Colonic mucosa (tissue), 4 donors: ENCODE measurements at regions not wholly inside any gene's neighbourhood (a gene's known extent, or its start where the extent isn't known, plus 50 kb on each side); places are given as distances from the start of the nearest gene placed in this dataset.
"Not testable (repeated sequence)": the region's sequence is repeated elsewhere in the genome, so short reads cannot be mapped to it uniquely, and the experiment has no call there.

ENCODE experiments used
- DNase-seq: peaks from one replicate; pipeline ENCODE4 v3.0.0-alpha.2; 2020
- H3K27ac ChIP-seq: fragments of 200-600 bp; one replicate; pipeline ENCODE4 v1.8.0; 2021
- H3K27me3 ChIP-seq: fragments of 200-600 bp; one replicate; pipeline ENCODE4 v1.8.0; 2021
- H3K36me3 ChIP-seq: fragments of 200-600 bp; one replicate; pipeline ENCODE4 v1.8.0; 2021
- H3K4me1 ChIP-seq: fragments of 200-600 bp; one replicate; pipeline ENCODE4 v1.8.0; 2021; ENCODE audit warnings: mild to moderate bottlenecking
- H3K4me3 ChIP-seq: fragments of 200-600 bp; one replicate; pipeline ENCODE4 v1.8.0; 2021
- H3K9ac ChIP-seq, 2 donors: one replicate each; pipeline ENCODE4 v1.7.0; 2013; ENCODE audit warnings: control low read depth in 2 of 2, low read depth in 2 of 2, low read length in 2 of 2
- H3K9me3 ChIP-seq: fragments of 200-600 bp; one replicate; pipeline ENCODE4 v1.8.0; 2021
- intact Hi-C: fragments of 100-400 bp; cut with DNase I; formaldehyde crosslinking; loops from one replicate; pipeline ENCODE4 v1.14.1; 2022
- TF ChIP-seq, protein P1 (sequence below): fragments of 200-600 bp; IDR thresholded peaks from one replicate; pipeline ENCODE4 v1.8.0; 2022; ENCODE audit warnings: antibody characterized with exemption, mild to moderate bottlenecking
- donor health status: healthy.
- donor health status: DM: no; HTN: no; CAD: no.
- donor health status: DM: no; HTN: no; CAD: no.

DNA sequence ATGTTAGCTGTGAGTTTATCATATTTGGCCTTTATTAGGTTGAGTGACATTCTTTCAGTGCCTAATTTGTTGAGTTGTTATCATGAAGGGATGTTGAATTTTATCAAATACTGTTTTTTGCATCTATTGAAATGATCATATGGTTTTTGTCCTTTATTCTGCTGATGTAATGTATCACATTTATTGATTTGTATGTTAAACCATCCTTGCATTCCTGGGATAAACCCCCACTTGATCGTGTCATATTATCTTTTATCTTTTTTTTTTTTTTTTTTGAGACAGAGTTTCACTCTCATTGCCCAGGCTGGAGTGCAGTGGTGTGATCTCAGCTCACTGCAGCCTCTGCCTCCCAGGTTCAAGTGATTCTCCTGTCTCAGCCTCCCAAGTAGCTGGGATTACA, 51.9 kb upstream of the MFGE8 start:
- H3K27ac ChIP-seq, H3K9me3 ChIP-seq, H3K36me3 ChIP-seq, intact Hi-C loops, H3K4me1 ChIP-seq, H3K9ac ChIP-seq, DNase-seq, H3K27me3 ChIP-seq, H3K4me3 ChIP-seq: not testable (repeated sequence)

DNA sequence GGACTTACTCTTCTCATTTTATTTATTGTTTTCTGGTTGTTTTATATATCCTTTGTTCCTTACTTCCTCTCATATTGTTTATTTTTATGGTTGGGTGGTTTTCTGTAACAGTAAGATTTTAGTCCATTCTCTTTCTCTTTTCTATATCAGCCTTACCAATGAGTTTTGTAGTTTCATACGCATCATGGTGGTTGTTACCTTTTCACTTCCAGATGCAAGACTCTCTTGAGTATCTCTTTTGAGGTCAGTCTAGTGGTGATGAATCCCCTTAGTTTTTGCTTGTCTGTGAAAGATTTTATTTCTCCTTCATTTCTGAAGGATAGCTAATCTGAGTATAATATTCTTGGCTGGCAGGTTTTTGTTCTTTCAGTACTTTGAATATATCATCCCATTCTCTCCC, 57.1 kb upstream of the MFGE8 start:
- Histone ChIP-seq H3K27me3 (no peaks in the 10 kb centered on the region), H3K27ac (no peak overlapping the region), H3K9ac (no peak overlapping the region), H3K4me3 (no peak overlapping the region), H3K4me1 (no peaks in the 10 kb centered on the region), H3K9me3 (no peaks in the 10 kb centered on the region), H3K36me3 (no peaks in the 10 kb centered on the region)
- TF ChIP-seq, protein P1, sequence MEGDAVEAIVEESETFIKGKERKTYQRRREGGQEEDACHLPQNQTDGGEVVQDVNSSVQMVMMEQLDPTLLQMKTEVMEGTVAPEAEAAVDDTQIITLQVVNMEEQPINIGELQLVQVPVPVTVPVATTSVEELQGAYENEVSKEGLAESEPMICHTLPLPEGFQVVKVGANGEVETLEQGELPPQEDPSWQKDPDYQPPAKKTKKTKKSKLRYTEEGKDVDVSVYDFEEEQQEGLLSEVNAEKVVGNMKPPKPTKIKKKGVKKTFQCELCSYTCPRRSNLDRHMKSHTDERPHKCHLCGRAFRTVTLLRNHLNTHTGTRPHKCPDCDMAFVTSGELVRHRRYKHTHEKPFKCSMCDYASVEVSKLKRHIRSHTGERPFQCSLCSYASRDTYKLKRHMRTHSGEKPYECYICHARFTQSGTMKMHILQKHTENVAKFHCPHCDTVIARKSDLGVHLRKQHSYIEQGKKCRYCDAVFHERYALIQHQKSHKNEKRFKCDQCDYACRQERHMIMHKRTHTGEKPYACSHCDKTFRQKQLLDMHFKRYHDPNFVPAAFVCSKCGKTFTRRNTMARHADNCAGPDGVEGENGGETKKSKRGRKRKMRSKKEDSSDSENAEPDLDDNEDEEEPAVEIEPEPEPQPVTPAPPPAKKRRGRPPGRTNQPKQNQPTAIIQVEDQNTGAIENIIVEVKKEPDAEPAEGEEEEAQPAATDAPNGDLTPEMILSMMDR = no peak
- intact Hi-C loops = no loop called here
- DNase-seq = no peak

DNA sequence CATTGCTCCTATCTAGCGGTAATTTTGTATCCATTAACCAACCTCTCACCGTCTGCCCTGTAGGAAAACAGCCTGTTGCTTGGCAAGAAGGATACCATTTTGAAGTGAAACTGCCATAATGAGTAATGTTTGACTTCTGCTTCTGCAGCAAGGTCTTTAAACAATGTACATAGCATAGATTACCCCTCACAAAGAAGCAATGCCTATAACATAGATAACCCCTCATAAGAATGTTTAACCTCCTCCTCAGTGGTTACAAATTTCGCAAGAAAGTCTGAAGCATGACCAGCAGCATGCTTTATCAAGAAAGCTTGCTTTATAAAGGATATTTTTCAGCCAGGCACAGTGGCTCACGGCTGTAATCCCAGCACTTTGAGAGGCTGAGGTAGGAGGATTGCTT, 61.2 kb upstream of the MFGE8 start:
- H3K4me3 ChIP-seq = no peak overlapping the region
- H3K36me3 ChIP-seq = no peaks in the 10 kb centered on the region
- intact Hi-C loops = no loop called here
- H3K27ac ChIP-seq = no peak overlapping the region
- no peaks in the 10 kb centered on the region for H3K9me3 ChIP-seq
- H3K4me1 ChIP-seq = no peaks in the 10 kb centered on the region
- TF ChIP-seq, protein P1 = no peak
- no peak overlapping the region for H3K9ac ChIP-seq
- DNase-seq = no peak
- no peaks in the 10 kb centered on the region for H3K27me3 ChIP-seq

DNA sequence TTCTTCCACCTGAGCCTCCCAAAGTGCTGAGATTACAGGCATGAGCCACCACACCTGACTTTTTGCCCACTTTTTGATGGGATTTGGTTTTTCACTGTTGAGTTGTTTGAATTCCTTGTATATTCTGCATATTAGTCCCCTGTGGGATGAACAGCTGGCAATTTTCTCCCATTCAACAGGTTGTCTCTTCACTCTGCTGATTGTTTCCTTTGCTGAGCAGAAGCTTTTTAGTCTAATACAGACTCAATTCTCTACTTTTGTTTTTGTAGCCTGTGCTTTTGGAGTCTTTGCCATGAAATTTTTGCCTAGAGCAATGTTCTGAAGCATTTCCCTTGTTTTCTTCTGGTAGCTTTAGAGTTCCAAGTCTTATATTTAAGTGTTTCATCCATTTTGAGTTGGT, 62.7 kb upstream of the MFGE8 start:
- H3K9ac ChIP-seq = no peak overlapping the region
- no peaks in the 10 kb centered on the region for H3K4me1 ChIP-seq
- H3K27ac ChIP-seq = no peak overlapping the region
- no peaks in the 10 kb centered on the region for H3K36me3 ChIP-seq
- H3K9me3 ChIP-seq = no peaks in the 10 kb centered on the region
- no peak for DNase-seq
- TF ChIP-seq, protein P1 = no peak
- H3K4me3 ChIP-seq = no peak overlapping the region
- H3K27me3 ChIP-seq = no peaks in the 10 kb centered on the region
- intact Hi-C loops = no loop called here

DNA sequence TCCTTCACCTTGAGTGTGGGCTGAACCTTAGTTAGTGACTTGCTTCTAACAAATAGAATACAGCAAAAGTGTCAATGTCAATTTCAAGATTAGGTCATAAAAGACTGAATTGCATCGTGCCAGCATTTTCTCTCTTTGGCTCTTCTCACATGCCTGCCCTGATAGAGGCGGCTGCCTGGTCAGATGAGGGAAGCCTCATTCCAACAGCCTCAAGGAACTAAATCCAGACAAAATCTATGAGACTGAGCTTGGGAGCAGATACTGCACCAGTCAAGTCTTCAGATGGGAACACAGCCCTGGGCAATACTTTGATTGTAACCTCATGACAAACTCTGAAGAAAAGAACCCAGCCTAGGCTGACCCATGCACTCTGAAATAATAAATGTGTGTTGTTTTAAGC, 63.5 kb upstream of the MFGE8 start:
- intact Hi-C loops = no loop called here

DNA sequence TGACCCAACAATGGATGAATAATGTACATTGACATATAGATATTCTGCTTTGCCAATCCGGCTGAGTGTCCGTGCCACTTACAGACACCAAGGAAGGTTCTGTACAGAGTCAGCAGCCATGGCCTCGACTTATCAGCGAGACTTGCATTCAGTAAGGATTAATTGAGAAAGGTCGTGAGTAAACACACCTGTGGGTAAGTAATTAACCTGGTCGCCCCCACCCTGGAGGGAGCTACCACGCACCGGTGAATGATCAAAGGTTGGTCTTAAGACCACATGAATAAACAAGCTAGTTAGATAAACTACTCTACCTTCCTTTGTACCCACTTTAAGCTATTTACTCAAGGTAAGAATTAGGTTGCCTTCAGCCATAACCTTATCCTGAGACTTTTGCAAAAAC, 66.5 kb upstream of the MFGE8 start:
- no peak overlapping the region for H3K4me3 ChIP-seq
- H3K27me3 ChIP-seq = no peaks in the 10 kb centered on the region
- TF ChIP-seq, protein P1 = no peak
- no peak overlapping the region for H3K9ac ChIP-seq
- DNase-seq = no peak
- no peaks in the 10 kb centered on the region for H3K4me1 ChIP-seq
- no peak overlapping the region for H3K27ac ChIP-seq
- H3K9me3 ChIP-seq = no peaks in the 10 kb centered on the region
- intact Hi-C loops = no loop called here
- no peaks in the 10 kb centered on the region for H3K36me3 ChIP-seq

More for the DNA sequence above, 63.5 kb upstream of the MFGE8 start:
- H3K36me3 ChIP-seq = no peaks in the 10 kb centered on the region
- no peaks in the 10 kb centered on the region for H3K9me3 ChIP-seq
- H3K27ac ChIP-seq = no peak overlapping the region
- no peak for DNase-seq
- no peak overlapping the region for H3K9ac ChIP-seq
- H3K27me3 ChIP-seq = no peaks in the 10 kb centered on the region
- no peaks in the 10 kb centered on the region for H3K4me1 ChIP-seq
- TF ChIP-seq, protein P1 = no peak
- H3K4me3 ChIP-seq = no peak overlapping the region
